Small intestine (tissue), 7 donors: ENCODE measurements at regions not wholly inside any gene's neighbourhood (a gene's known extent, or its start where the extent isn't known, plus 50 kb on each side); places are given as distances from the start of the nearest gene placed in this dataset.

Source experiments
- DNase-seq, 2 donors: peaks; one replicate each; pipeline versions ENCODE4 v3.0.0 to v3.0.0-alpha.2; 2013
- FAIRE-seq: peaks from 2 replicates; lab custom pipeline; 2012; peaks lifted over from hg19 to GRCh38; lab: Jason Lieb, UNC
- H3K27ac ChIP-seq, 3 donors: one replicate each; pipeline ENCODE4 v1.5.1; 2013; ENCODE audit warnings: low read length in 2 of 3, mild to moderate bottlenecking in 2 of 3, control low read depth in 1 of 3, inconsistent platforms in 1 of 3, low read depth in 1 of 3, moderate library complexity in 1 of 3
- H3K27me3 ChIP-seq, 3 donors: one replicate each; pipeline ENCODE4 v1.6.1; 2013; ENCODE audit warnings: low read length in 3 of 3, inconsistent platforms in 1 of 3; ENCODE audit not compliant: control insufficient read depth in 3 of 3, insufficient read depth in 3 of 3
- H3K36me3 ChIP-seq, 3 donors: one replicate each; pipeline ENCODE4 v1.6.1; 2013; ENCODE audit warnings: low read length in 3 of 3, inconsistent platforms in 1 of 3, low read depth in 1 of 3, mild to moderate bottlenecking in 1 of 3, moderate library complexity in 1 of 3; ENCODE audit not compliant: control insufficient read depth in 3 of 3, insufficient read depth in 2 of 3
- H3K4me1 ChIP-seq, 3 donors: one replicate each; pipeline ENCODE4 v1.6.1; 2013; ENCODE audit warnings: low read length in 2 of 3, inconsistent platforms in 1 of 3, low read depth in 1 of 3, mild to moderate bottlenecking in 1 of 3, moderate library complexity in 1 of 3; ENCODE audit not compliant: control insufficient read depth in 3 of 3, insufficient read depth in 2 of 3
- H3K4me3 ChIP-seq, 3 donors: one replicate each; pipeline ENCODE4 v1.5.1; 2013; ENCODE audit warnings: low read length in 3 of 3, control low read depth in 1 of 3, inconsistent platforms in 1 of 3, low read depth in 1 of 3, mild to moderate bottlenecking in 1 of 3, moderate library complexity in 1 of 3
- H3K9me3 ChIP-seq, 2 donors: one replicate each; pipeline ENCODE4 v1.6.1; 2013; ENCODE audit warnings: low read depth in 1 of 2, low read length in 1 of 2; ENCODE audit not compliant: control insufficient read depth in 2 of 2, insufficient read depth in 1 of 2
- WGBS, 3 donors: extraction: QIAGEN DNeasy Blood & Tissue Kit; methylation state at CpG; one replicate each; pipeline ENCODE4 v1.1.7; 2013; 5-methylcytosine and 5-hydroxymethylcytosine counted together
- donor health status: healthy with polysubstance abuse.
- donor health status: control.
- donor health status: control.
- donor health status: Bipolar disorder and iron deficiency.
- donor health status: healthy.

DNA sequence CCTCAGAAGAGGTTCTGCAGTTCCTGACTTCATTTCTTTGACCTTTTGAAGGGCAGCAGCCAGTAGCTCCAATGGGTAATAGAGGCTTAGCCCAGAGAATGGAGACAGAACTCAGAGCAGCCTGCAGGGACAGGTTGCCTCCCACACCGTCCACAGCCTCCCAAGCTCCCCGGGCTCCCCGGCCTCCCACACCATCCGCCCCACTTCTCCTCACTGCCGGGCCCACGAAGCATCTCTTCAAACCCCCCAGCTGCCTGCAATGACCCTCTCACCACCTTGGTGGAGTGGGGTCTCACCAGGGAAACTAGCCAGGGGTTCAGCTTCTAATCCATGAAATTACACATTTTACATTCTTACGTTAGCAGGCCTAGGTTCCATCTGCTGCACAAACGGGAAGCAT, 652.0 kb upstream of the SALL3 start:
- Histone ChIP-seq H3K27ac (no peak overlapping the region), H3K36me3 (no peaks in the 10 kb centered on the region), H3K4me1 (no peaks in the 10 kb centered on the region), H3K27me3 (no peaks in the 10 kb centered on the region), H3K9me3 (no peaks in the 10 kb centered on the region), H3K4me3 (no peak overlapping the region)
- FAIRE-seq (no peak), DNase-seq (no peak)
- 90 to 91% (median 91%) methylated on average over 8 of the region's 8 CpGs for WGBS, 3 donors

DNA sequence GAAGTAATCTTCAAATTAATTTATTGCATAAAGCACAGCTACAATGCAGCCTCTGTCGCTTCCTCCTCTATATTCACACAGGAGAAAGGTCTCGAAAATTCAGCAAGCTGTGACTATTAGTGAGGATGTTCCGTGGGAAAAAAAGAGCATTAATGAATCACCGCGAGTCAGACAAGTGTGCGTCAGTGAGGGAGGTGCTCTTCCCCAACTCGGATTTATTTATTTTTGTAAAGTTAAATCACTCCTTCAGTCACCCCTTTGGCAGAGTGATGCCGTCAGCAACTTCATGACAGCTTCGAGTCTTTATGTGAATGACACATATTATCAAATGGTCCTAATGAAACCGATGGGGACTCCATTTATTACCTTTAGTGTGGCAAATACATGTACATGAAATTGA, 648.9 kb upstream of the SALL3 start:
- Histone ChIP-seq H3K36me3 (no peaks in the 10 kb centered on the region), H3K9me3 (no peaks in the 10 kb centered on the region), H3K4me3 (no peak overlapping the region), H3K27me3 (no peaks in the 10 kb centered on the region), H3K4me1 (no peaks in the 10 kb centered on the region), H3K27ac (no peak overlapping the region)
- DNase-seq, result no peak
- FAIRE-seq, result no peak
- 85 to 89% (median 89%) methylated on average over 10 of the region's 10 CpGs for WGBS, 3 donors

DNA sequence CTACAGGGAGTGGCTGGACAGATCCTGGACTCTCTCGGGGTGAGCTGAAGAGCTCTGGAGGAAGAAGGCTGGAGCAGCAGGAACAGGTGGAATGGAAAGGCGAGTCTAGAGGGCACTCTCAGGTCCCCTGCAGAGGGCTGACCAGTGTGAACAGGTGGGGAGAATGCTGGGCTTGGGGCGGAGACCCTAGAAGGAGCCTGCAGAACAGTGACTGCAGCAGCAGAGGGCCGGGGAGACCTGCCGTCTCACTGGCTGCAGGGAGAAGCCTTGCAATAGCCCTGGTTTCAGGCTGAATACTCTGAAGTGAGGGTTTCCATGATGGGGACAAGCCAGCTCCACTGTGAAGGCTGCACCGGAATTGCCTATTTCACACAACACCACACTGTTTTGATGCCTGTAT, 626.7 kb upstream of the SALL3 start:
- WGBS, 3 donors, result 63 to 83% (median 81%) methylated on average over 6 of the region's 6 CpGs
- Histone ChIP-seq H3K9me3 (peaks cover 0 to 13% of the 10 kb centered on the region in 2 donors), H3K4me1 (no peaks in the 10 kb centered on the region), H3K36me3 (no peaks in the 10 kb centered on the region), H3K27me3 (no peaks in the 10 kb centered on the region), H3K4me3 (no peak overlapping the region), H3K27ac (no peak overlapping the region)
- no peak for DNase-seq
- no peak for FAIRE-seq

DNA sequence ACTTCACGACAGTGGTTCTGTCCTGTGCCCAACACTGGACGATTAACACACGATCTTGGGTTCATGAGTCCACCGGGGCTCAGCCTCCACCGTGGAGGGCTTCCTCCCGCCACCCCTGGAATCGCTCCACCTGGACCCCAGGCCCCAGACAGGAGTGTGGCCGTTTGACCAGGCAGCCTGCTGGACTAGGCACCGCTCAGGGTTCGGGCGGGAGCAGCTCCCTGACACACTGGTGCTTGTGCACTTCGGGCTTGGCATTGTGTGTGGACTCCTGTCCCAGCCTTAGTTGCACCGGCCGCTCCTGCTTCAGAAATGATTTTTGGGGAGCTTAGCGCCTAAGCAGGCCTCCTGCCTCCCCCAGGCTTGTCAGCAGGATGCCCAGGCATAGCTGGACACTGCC, 617.4 kb upstream of the SALL3 start:
- H3K27ac ChIP-seq, result no peak overlapping the region
- no peaks in the 10 kb centered on the region for H3K27me3 ChIP-seq
- no peak for FAIRE-seq
- H3K4me1 ChIP-seq, result no peaks in the 10 kb centered on the region
- WGBS, 3 donors, result 85 to 88% (median 86%) methylated on average over 15 of the region's 15 CpGs
- H3K4me3 ChIP-seq, result no peak overlapping the region
- DNase-seq, result no peak
- peaks cover 0 to 32% of the 10 kb centered on the region in 2 donors for H3K9me3 ChIP-seq
- no peaks in the 10 kb centered on the region for H3K36me3 ChIP-seq

DNA sequence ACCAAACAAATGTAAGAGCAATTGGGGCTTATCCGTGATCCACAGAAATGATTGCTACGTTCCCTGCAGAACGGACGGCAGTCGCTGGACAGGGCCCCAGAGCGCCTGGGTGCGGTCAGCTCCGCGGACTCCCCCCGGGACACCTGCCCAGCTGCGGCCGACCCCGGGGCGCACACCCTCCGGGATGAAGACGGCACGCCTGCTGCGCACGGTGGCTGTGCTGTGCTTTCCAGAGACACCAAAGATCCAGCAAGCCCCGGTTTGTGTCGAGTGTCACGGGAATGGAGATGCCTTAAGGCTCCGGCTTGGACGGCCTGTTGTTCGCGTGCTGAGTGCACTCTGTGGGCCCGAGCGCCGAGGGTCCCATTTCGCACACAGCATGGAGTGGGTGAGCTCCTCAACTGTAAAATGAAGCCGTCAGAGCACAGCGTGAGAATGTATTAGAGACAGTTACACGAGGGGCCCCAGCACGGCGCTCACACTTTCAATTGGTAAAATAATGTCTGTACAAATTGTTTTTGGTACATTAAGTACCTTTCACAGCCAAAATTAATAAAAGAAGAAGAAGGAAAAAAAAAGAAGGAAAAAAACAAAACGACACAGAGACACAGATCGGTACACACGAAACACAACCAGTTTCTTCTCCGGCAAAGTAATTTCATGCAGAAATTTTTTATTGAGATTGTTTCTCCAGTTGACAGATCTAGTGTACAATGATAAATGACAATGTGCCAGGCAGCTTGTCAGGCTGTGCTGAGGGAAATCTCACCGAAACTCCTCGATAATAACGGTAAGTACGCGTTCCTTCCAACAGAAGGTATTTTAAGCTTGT, 615.8 kb upstream of the SALL3 start:
- WGBS, 3 donors, result 93 to 97% (median 95%) methylated on average over 44 of the region's 44 CpGs
- no peak overlapping the region for H3K27ac ChIP-seq
- peaks cover 0 to 30% of the 10 kb centered on the region in 2 donors for H3K9me3 ChIP-seq
- no peaks in the 10 kb centered on the region for H3K36me3 ChIP-seq
- H3K27me3 ChIP-seq, result no peaks in the 10 kb centered on the region
- DNase-seq (no peak), FAIRE-seq (no peak)
- no peaks in the 10 kb centered on the region for H3K4me1 ChIP-seq
- H3K4me3 ChIP-seq, result no peak overlapping the region

DNA sequence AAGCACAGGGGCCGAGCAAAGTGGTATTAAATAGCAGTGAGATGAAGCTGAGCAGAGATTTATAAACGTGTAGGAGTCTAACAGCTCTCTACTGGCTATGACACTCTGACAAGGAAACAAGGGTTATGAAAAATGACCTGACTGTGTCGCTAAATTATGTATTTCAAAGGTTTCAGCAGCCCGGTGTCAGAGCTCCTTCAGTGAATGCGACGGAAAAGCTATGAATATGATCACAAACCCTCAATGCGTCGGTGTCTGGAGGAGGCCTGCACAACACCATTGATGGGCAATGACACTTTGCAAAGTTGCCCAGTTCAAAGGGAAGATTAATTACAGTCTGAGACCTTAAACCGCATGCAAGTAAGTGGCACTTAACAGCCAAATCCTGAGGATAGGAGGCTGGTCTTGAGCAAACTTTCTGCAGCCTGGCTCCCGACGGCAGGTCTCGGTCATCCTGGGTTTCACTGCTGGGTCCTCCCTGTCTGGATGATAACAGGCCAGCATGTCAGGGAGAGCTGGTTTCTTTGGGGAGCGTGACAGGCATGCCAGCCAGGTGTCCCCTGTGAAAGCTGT, 615.1 kb upstream of the SALL3 start:
- DNase-seq (no peak), FAIRE-seq (no peak)
- no peaks in the 10 kb centered on the region for H3K36me3 ChIP-seq
- peaks cover 0 to 37% of the 10 kb centered on the region in 2 donors for H3K9me3 ChIP-seq
- 77 to 90% (median 88%) methylated on average over 13 of the region's 13 CpGs for WGBS, 3 donors
- H3K4me1 ChIP-seq, result no peaks in the 10 kb centered on the region
- no peak overlapping the region for H3K27ac ChIP-seq
- no peaks in the 10 kb centered on the region for H3K27me3 ChIP-seq
- H3K4me3 ChIP-seq, result no peak overlapping the region

DNA sequence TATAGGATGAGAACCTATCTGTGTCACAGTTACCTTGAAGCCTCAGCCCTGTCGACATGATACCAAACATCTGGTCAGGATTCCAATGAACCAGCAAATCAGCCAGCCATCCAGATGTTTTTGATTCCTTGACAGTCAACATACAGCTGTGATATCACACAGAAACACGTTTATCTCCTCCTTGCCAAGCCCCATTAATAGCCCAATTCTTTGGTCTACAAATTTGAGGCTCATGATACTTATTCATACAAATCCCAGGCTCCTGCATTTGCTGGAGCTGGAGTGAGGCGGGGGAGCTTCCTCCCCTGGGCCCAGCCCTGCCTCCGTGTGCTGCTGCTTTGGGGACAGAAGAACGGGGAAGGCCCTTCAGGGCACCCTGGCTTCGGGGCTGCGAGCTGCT, 611.6 kb upstream of the SALL3 start:
- no peak for DNase-seq
- Histone ChIP-seq H3K27me3 (no peaks in the 10 kb centered on the region), H3K4me1 (no peaks in the 10 kb centered on the region), H3K36me3 (no peaks in the 10 kb centered on the region), H3K27ac (no peak overlapping the region), H3K4me3 (no peak overlapping the region), H3K9me3 (peaks cover 0 to 26% of the 10 kb centered on the region in 2 donors)
- no peak for FAIRE-seq
- WGBS, 3 donors, result 62 to 68% (median 63%) methylated on average over 7 of the region's 7 CpGs

DNA sequence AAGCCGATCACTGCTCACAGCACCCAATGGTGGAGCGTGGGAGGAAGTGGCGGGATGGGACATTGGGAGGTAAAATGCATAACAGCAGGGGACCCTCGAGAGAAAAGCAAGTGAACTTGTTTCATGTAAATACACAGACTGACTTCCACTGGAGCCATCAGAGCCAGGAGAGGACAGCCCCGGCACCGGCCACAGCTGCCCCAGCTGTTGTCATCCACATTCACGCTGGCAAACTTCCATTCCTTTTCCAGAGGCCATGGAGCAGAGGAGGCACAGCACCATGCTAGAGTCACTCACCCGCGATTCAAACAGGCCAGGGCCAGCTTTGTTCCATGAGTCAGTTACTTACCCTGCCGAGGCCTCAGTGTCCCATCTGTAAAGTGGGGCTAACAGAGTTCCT, 610.9 kb upstream of the SALL3 start:
- FAIRE-seq, result no peak
- Histone ChIP-seq H3K27me3 (no peaks in the 10 kb centered on the region), H3K27ac (no peak overlapping the region), H3K9me3 (peaks cover 0 to 33% of the 10 kb centered on the region in 2 donors), H3K36me3 (no peaks in the 10 kb centered on the region), H3K4me1 (no peaks in the 10 kb centered on the region), H3K4me3 (no peak overlapping the region)
- no peak for DNase-seq
- WGBS, 3 donors, result 80 to 93% (median 91%) methylated on average over 10 of the region's 10 CpGs
